GM19035 (cell line): ENCODE measurements at regions not wholly inside any gene's neighbourhood (a gene's known extent, or its start where the extent isn't known, plus 50 kb on each side); places are given as distances from the start of the nearest gene placed in this dataset.

Experiments
- ATAC-seq: cut with Tn5 transposase; IDR thresholded peaks from one replicate; pipeline ENCODE4 v1.9.1; 2021; ENCODE audit not compliant: unreplicated experiment

GRCh38 chr14:38904959-38905358 is 198.1 kb downstream of the SEC23A start:
- no peak for ATAC-seq

GRCh38 chr14:38901791-38902190 is 201.2 kb downstream of the SEC23A start:
- ATAC-seq: no peak

GRCh38 chr14:38900887-38901286 is 202.1 kb downstream of the SEC23A start:
- ATAC-seq: no peak

- ATAC-seq: no peak
Measured at GRCh38 chr14:38887696-38888095, 215.3 kb downstream of the SEC23A start.

- ATAC-seq: no peak
Measured at GRCh38 chr14:38884109-38884508, 218.9 kb downstream of the SEC23A start.

- no peak for ATAC-seq
Measured at GRCh38 chr14:38883127-38883526, 219.9 kb downstream of the SEC23A start.

GRCh38 chr14:38882533-38882932 is 220.5 kb downstream of the SEC23A start:
- ATAC-seq: no peak

- no peak for ATAC-seq
Measured at GRCh38 chr14:38880643-38881524, 222.2 kb downstream of the SEC23A start.

GRCh38 chr14:38877744-38878388 is 225.2 kb downstream of the SEC23A start:
- no peak for ATAC-seq

GRCh38 chr14:38874721-38875120 is 228.3 kb downstream of the SEC23A start:
- ATAC-seq: no peak

GRCh38 chr14:38873941-38874612 is 229.0 kb downstream of the SEC23A start:
- ATAC-seq: no peak

GRCh38 chr14:38870296-38870836 is 232.7 kb downstream of the SEC23A start:
- ATAC-seq: no peak

GRCh38 chr14:38868399-38869290 is 234.4 kb downstream of the SEC23A start:
- ATAC-seq: no peak

GRCh38 chr14:38867561-38868150 is 235.4 kb downstream of the SEC23A start:
- ATAC-seq: peak; percentile 91

- ATAC-seq: no peak
Measured at GRCh38 chr14:38866461-38866860, 236.6 kb downstream of the SEC23A start.

GRCh38 chr14:38862366-38862765 is 240.7 kb downstream of the SEC23A start:
- ATAC-seq: no peak

- ATAC-seq: no peak
Measured at GRCh38 chr14:38860530-38860929, 242.5 kb downstream of the SEC23A start.

GRCh38 chr14:38856798-38857197 is 246.2 kb downstream of the SEC23A start:
- no peak for ATAC-seq

- no peak for ATAC-seq
Measured at GRCh38 chr14:38855513-38855912, 247.5 kb downstream of the SEC23A start.

GRCh38 chr14:38851111-38851510 is 251.9 kb downstream of the SEC23A start:
- no peak for ATAC-seq
